Small intestine (tissue), 7 donors: ENCODE measurements at regions not wholly inside any gene's neighbourhood (a gene's known extent, or its start where the extent isn't known, plus 50 kb on each side); places are given as distances from the start of the nearest gene placed in this dataset.

Source experiments
- DNase-seq, 2 donors: peaks; one replicate each; pipeline versions ENCODE4 v3.0.0 to v3.0.0-alpha.2; 2013
- FAIRE-seq: peaks from 2 replicates; lab custom pipeline; 2012; peaks lifted over from hg19 to GRCh38; lab: Jason Lieb, UNC
- H3K27ac ChIP-seq, 3 donors: one replicate each; pipeline ENCODE4 v1.5.1; 2013; ENCODE audit warnings: low read length in 2 of 3, mild to moderate bottlenecking in 2 of 3, control low read depth in 1 of 3, inconsistent platforms in 1 of 3, low read depth in 1 of 3, moderate library complexity in 1 of 3
- H3K27me3 ChIP-seq, 3 donors: one replicate each; pipeline ENCODE4 v1.6.1; 2013; ENCODE audit warnings: low read length in 3 of 3, inconsistent platforms in 1 of 3; ENCODE audit not compliant: control insufficient read depth in 3 of 3, insufficient read depth in 3 of 3
- H3K36me3 ChIP-seq, 3 donors: one replicate each; pipeline ENCODE4 v1.6.1; 2013; ENCODE audit warnings: low read length in 3 of 3, inconsistent platforms in 1 of 3, low read depth in 1 of 3, mild to moderate bottlenecking in 1 of 3, moderate library complexity in 1 of 3; ENCODE audit not compliant: control insufficient read depth in 3 of 3, insufficient read depth in 2 of 3
- H3K4me1 ChIP-seq, 3 donors: one replicate each; pipeline ENCODE4 v1.6.1; 2013; ENCODE audit warnings: low read length in 2 of 3, inconsistent platforms in 1 of 3, low read depth in 1 of 3, mild to moderate bottlenecking in 1 of 3, moderate library complexity in 1 of 3; ENCODE audit not compliant: control insufficient read depth in 3 of 3, insufficient read depth in 2 of 3
- H3K4me3 ChIP-seq, 3 donors: one replicate each; pipeline ENCODE4 v1.5.1; 2013; ENCODE audit warnings: low read length in 3 of 3, control low read depth in 1 of 3, inconsistent platforms in 1 of 3, low read depth in 1 of 3, mild to moderate bottlenecking in 1 of 3, moderate library complexity in 1 of 3
- H3K9me3 ChIP-seq, 2 donors: one replicate each; pipeline ENCODE4 v1.6.1; 2013; ENCODE audit warnings: low read depth in 1 of 2, low read length in 1 of 2; ENCODE audit not compliant: control insufficient read depth in 2 of 2, insufficient read depth in 1 of 2
- WGBS, 3 donors: extraction: QIAGEN DNeasy Blood & Tissue Kit; methylation state at CpG; one replicate each; pipeline ENCODE4 v1.1.7; 2013; 5-methylcytosine and 5-hydroxymethylcytosine counted together
- donor health status: healthy with polysubstance abuse.
- donor health status: control.
- donor health status: control.
- donor health status: Bipolar disorder and iron deficiency.
- donor health status: healthy.

GRCh38 chr2:137879121-137879520 is 85.2 kb upstream of the HNMT start:
- no peak overlapping the region for H3K27ac ChIP-seq
- H3K27me3 ChIP-seq = no peaks in the 10 kb centered on the region
- no peak overlapping the region for H3K4me3 ChIP-seq
- peaks cover 0 to 3% of the 10 kb centered on the region in 2 donors for H3K9me3 ChIP-seq
- no peaks in the 10 kb centered on the region for H3K36me3 ChIP-seq
- 89 to 95% (median 94%) methylated on average over 1 of the region's 1 CpG for WGBS, 3 donors
- FAIRE-seq (no peak), DNase-seq (no peak)
- H3K4me1 ChIP-seq = no peaks in the 10 kb centered on the region

GRCh38 chr2:137881711-137882110 is 82.6 kb upstream of the HNMT start:
- H3K27ac ChIP-seq = no peak overlapping the region
- H3K27me3 ChIP-seq = no peaks in the 10 kb centered on the region
- no peak overlapping the region for H3K4me3 ChIP-seq
- H3K36me3 ChIP-seq = no peaks in the 10 kb centered on the region
- H3K9me3 ChIP-seq = peaks cover 0 to 3% of the 10 kb centered on the region in 2 donors
- FAIRE-seq (no peak), DNase-seq (no peak)
- WGBS, 3 donors = 70 to 77% (median 70%) methylated on average over 4 of the region's 4 CpGs
- no peaks in the 10 kb centered on the region for H3K4me1 ChIP-seq

GRCh38 chr2:137886083-137886831 is 78.0 kb upstream of the HNMT start:
- H3K4me3 ChIP-seq = no peak overlapping the region
- FAIRE-seq = no peak
- no peaks in the 10 kb centered on the region for H3K36me3 ChIP-seq
- 41 to 50% (median 41%) methylated on average over 3 of the region's 3 CpGs for whole genome bisulfite sequencing, 3 donors
- peaks cover 0 to 3% of the 10 kb centered on the region in 2 donors for H3K9me3 ChIP-seq
- peaks cover 0 to 1% (median 0%) of the 10 kb centered on the region in 3 donors for H3K27me3 ChIP-seq
- H3K4me1 ChIP-seq = no peaks in the 10 kb centered on the region
- DNase-seq = peak in 1 of 2 donors; percentile 60
- H3K27ac ChIP-seq = no peak overlapping the region

GRCh38 chr2:137888845-137889244 is 75.4 kb upstream of the HNMT start:
- H3K9me3 ChIP-seq = no peaks in the 10 kb centered on the region
- H3K27me3 ChIP-seq = peaks cover 0 to 1% (median 0%) of the 10 kb centered on the region in 3 donors
- H3K36me3 ChIP-seq = no peaks in the 10 kb centered on the region
- FAIRE-seq = no peak
- H3K4me3 ChIP-seq = no peak overlapping the region
- no peaks in the 10 kb centered on the region for H3K4me1 ChIP-seq
- 18 to 28% (median 27%) methylated on average over 8 of the region's 8 CpGs for WGBS, 3 donors
- peak; percentile 28 to 59 for DNase-seq
- H3K27ac ChIP-seq = no peak overlapping the region

- H3K27ac ChIP-seq = no peak overlapping the region
- H3K36me3 ChIP-seq = no peaks in the 10 kb centered on the region
- DNase-seq (no peak), FAIRE-seq (no peak)
- no peaks in the 10 kb centered on the region for H3K9me3 ChIP-seq
- no peaks in the 10 kb centered on the region for H3K4me1 ChIP-seq
- H3K4me3 ChIP-seq = no peak overlapping the region
- whole genome bisulfite sequencing, 3 donors = 26 to 32% (median 31%) methylated on average over 2 of the region's 2 CpGs
- no peaks in the 10 kb centered on the region for H3K27me3 ChIP-seq
Observed at GRCh38 chr2:137892739-137893138, 71.5 kb upstream of the HNMT start.

- DNase-seq (no peak), FAIRE-seq (no peak)
- no peak overlapping the region for H3K27ac ChIP-seq
- no peaks in the 10 kb centered on the region for H3K4me1 ChIP-seq
- no peak overlapping the region for H3K4me3 ChIP-seq
- no peaks in the 10 kb centered on the region for H3K27me3 ChIP-seq
- H3K36me3 ChIP-seq = no peaks in the 10 kb centered on the region
- WGBS, 3 donors = 79 to 84% (median 82%) methylated on average over 2 of the region's 2 CpGs
- H3K9me3 ChIP-seq = no peaks in the 10 kb centered on the region
Observed at GRCh38 chr2:137893145-137893544, 71.1 kb upstream of the HNMT start.

GRCh38 chr2:137896467-137896866 is 67.8 kb upstream of the HNMT start:
- WGBS, 3 donors = 37 to 66% (median 57%) methylated on average over 2 of the region's 2 CpGs
- FAIRE-seq (no peak), DNase-seq (no peak)
- H3K4me3 ChIP-seq = no peak overlapping the region
- H3K36me3 ChIP-seq = no peaks in the 10 kb centered on the region
- H3K27me3 ChIP-seq = no peaks in the 10 kb centered on the region
- no peaks in the 10 kb centered on the region for H3K4me1 ChIP-seq
- H3K9me3 ChIP-seq = no peaks in the 10 kb centered on the region
- no peak overlapping the region for H3K27ac ChIP-seq

GRCh38 chr2:137897082-137897481 is 67.2 kb upstream of the HNMT start:
- Histone ChIP-seq H3K9me3 (no peaks in the 10 kb centered on the region), H3K36me3 (no peaks in the 10 kb centered on the region), H3K4me1 (no peaks in the 10 kb centered on the region), H3K27me3 (no peaks in the 10 kb centered on the region), H3K4me3 (no peak overlapping the region), H3K27ac (no peak overlapping the region)
- no peak for FAIRE-seq
- DNase-seq = peak in 1 of 2 donors; percentile 14
- WGBS, 3 donors = 42 to 85% (median 46%) methylated on average over 1 of the region's 1 CpG
